ENCODE measurements at regions not wholly inside any gene's neighbourhood (a gene's known extent, or its start where the extent isn't known, plus 50 kb on each side); places are given as distances from the start of the nearest gene placed in this dataset.

- no peaks in the 10 kb centered on the region for H3K27me3 ChIP-seq (ENCODE audit: insufficient read depth, low read depth, low read length)
- no peak overlapping the region for H3K4me3 ChIP-seq (ENCODE audit: low read length)
- no peak overlapping the region for H3K4me2 ChIP-seq (ENCODE audit: low read length)
- peaks cover 7% of the 10 kb centered on the region for H3K9me3 ChIP-seq (ENCODE audit: low read length)
- no peak overlapping the region for H2AFZ ChIP-seq (ENCODE audit: low read depth, low read length)
- H3K36me3 ChIP-seq (ENCODE audit: insufficient read depth, low read length) = no peaks in the 10 kb centered on the region
- TF ChIP-seq REST (IDR thresholded peaks at IDR 0.05; ENCODE audit: borderline replicate concordance) = no peak
- no peak for TF ChIP-seq EP300 (conservative IDR thresholded peaks at IDR 0.05; ENCODE audit: poor library complexity, severe bottlenecking)
- no peak for TF ChIP-seq POLR2AphosphoS5 (IDR thresholded peaks at IDR 0.05)
- TF ChIP-seq MXI1 (conservative IDR thresholded peaks at IDR 0.05; ENCODE audit: poor library complexity, severe bottlenecking) = no peak
- no peak for TF ChIP-seq SMC3 (conservative IDR thresholded peaks at IDR 0.05; ENCODE audit: poor library complexity)
- no peak for TF ChIP-seq EZH2 (IDR thresholded peaks at IDR 0.05; ENCODE audit: borderline replicate concordance, insufficient read depth, low read length, poor library complexity, severe bottlenecking)
- TF ChIP-seq CTCF (IDR thresholded peaks at IDR 0.05; ENCODE audit: poor library complexity, severe bottlenecking) = no peak
- TF ChIP-seq RAD21 (conservative IDR thresholded peaks at IDR 0.05) = no peak
- no peak for TF ChIP-seq TAF1 (IDR thresholded peaks at IDR 0.05; ENCODE audit: low read depth)
- no peaks in the 10 kb centered on the region for H3F3A ChIP-seq (ENCODE audit: insufficient read depth, low read length, poor library complexity, severe bottlenecking)
- no peaks in the 10 kb centered on the region for H4K20me1 ChIP-seq (ENCODE audit: insufficient read depth)
- H3K27ac ChIP-seq (ENCODE audit: low read length) = no peak overlapping the region
- H3K9me2 ChIP-seq (ENCODE audit: insufficient read depth, low read length) = no peaks in the 10 kb centered on the region
- H3K9ac ChIP-seq (ENCODE audit: low read length) = no peak overlapping the region
- H3K79me2 ChIP-seq (replicated peaks; ENCODE audit: insufficient read depth, low read length) = no peaks in the 10 kb centered on the region
Observed at GRCh38 chr2:190139371-190139770, 76.8 kb upstream of the MSTN start.

GRCh38 chr2:190138032-190138431 lies 75.5 kb upstream of the MSTN start:
- Histone ChIP-seq H3K4me3 (ENCODE audit: low read length) (no peak overlapping the region), H3K9me3 (ENCODE audit: low read length) (peaks cover 7% of the 10 kb centered on the region), H3K9me2 (ENCODE audit: insufficient read depth, low read length) (no peaks in the 10 kb centered on the region), H3F3A (ENCODE audit: insufficient read depth, low read length, poor library complexity, severe bottlenecking) (no peaks in the 10 kb centered on the region), H3K4me2 (ENCODE audit: low read length) (no peak overlapping the region), H3K27ac (ENCODE audit: low read length) (no peak overlapping the region), H3K9ac (ENCODE audit: low read length) (no peak overlapping the region), H3K36me3 (ENCODE audit: insufficient read depth, low read length) (no peaks in the 10 kb centered on the region), H3K79me2 (replicated peaks; ENCODE audit: insufficient read depth, low read length) (no peaks in the 10 kb centered on the region), H3K27me3 (ENCODE audit: insufficient read depth, low read depth, low read length) (no peaks in the 10 kb centered on the region), H2AFZ (ENCODE audit: low read depth, low read length) (no peak overlapping the region), H4K20me1 (ENCODE audit: insufficient read depth) (no peaks in the 10 kb centered on the region)
- TF ChIP-seq EP300 (conservative IDR thresholded peaks at IDR 0.05; ENCODE audit: poor library complexity, severe bottlenecking) (no peak), CTCF (IDR thresholded peaks at IDR 0.05; ENCODE audit: poor library complexity, severe bottlenecking) (no peak), REST (IDR thresholded peaks at IDR 0.05; ENCODE audit: borderline replicate concordance) (no peak), SMC3 (conservative IDR thresholded peaks at IDR 0.05; ENCODE audit: poor library complexity) (no peak), RAD21 (conservative IDR thresholded peaks at IDR 0.05) (no peak), POLR2AphosphoS5 (IDR thresholded peaks at IDR 0.05) (no peak), TAF1 (IDR thresholded peaks at IDR 0.05; ENCODE audit: low read depth) (no peak), EZH2 (IDR thresholded peaks at IDR 0.05; ENCODE audit: borderline replicate concordance, insufficient read depth, low read length, poor library complexity, severe bottlenecking) (no peak), MXI1 (conservative IDR thresholded peaks at IDR 0.05; ENCODE audit: poor library complexity, severe bottlenecking) (no peak)

All from neural cell (in vitro differentiated cells).